Lower leg skin (tissue), 4 donors: ENCODE measurements at regions not wholly inside any gene's neighbourhood (a gene's known extent, or its start where the extent isn't known, plus 50 kb on each side); places are given as distances from the start of the nearest gene placed in this dataset.

ENCODE experiments used
- DNase-seq, 2 donors: peaks; one replicate each; pipeline ENCODE4 v3.0.0-alpha.2; 2019; ENCODE audit warnings: low spot score in 2 of 2
- H3K4me3 ChIP-seq: fragments of 200-600 bp; sonication (generic); 2 replicates; pipeline ENCODE4 v1.5.1; 2017; ENCODE audit warnings: mild to moderate bottlenecking, low read depth; ENCODE audit not compliant: poor library complexity, severe bottlenecking
- CTCF ChIP-seq, 3 donors: fragments of 450-650 bp; IDR thresholded peaks; one replicate each; pipeline ENCODE4 v1.5.1; 2016; ENCODE audit warnings: antibody characterized with exemption in 3 of 3, mild to moderate bottlenecking in 3 of 3, moderate library complexity in 2 of 3
- POLR2A ChIP-seq, 2 donors: fragments of 450-650 bp; IDR thresholded peaks; one replicate each; pipeline ENCODE4 v1.6.1; 2016 to 2017; ENCODE audit warnings: antibody characterized with exemption in 2 of 2, mild to moderate bottlenecking in 1 of 2, moderate library complexity in 1 of 2
- WGBS, 2 donors: methylation state at CpG; one replicate each; pipeline ENCODE4 v1.1.5; 2018; 5-methylcytosine and 5-hydroxymethylcytosine counted together
- intact Hi-C: fragments of 100-400 bp; cut with DNase I; formaldehyde crosslinking; loops from one replicate; pipeline ENCODE4 v1.15.0; 2023; ENCODE audit warnings: low total_unique reads

GRCh38 chr6:15121443-15121842 is 124.4 kb upstream of the JARID2 start:
- WGBS, 2 donors, result 91 to 92% methylated on average over 1 of the region's 1 CpG
- no peak for TF ChIP-seq CTCF (IDR thresholded peaks at IDR 0.05)
- TF ChIP-seq POLR2A (IDR thresholded peaks at IDR 0.05), result no peak
- no peak for DNase-seq
- intact Hi-C loops, result no loop called here
- H3K4me3 ChIP-seq, result no peak overlapping the region

DNA sequence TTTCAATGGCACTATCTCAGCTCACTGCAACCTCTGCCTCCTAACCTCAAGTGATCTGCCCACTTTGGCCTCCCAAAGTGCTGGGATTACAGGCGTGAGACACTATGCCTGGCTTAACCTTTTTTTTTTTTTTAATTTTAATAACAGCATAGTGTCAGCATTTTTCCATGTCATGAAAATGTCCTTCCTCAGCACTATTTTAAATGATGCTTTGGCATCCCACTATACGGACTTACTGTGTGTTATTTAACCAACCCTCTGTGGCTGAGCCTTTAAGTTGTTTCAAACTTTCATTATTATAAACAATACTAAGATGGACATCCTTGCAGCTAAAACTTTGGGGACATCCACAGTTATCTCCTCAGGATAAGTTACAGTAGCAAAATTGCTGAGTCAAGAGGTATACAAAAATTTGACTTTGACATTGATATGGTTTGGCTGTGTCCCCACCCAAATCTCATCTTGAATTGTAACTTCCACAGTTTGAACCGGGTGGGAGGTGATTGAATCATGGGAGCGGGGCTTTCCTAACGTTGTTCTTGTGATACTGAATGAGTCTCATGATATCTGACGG is 123.8 kb upstream of the JARID2 start:
- no peak for TF ChIP-seq CTCF (IDR thresholded peaks at IDR 0.05)
- TF ChIP-seq POLR2A (IDR thresholded peaks at IDR 0.05), result no peak
- intact Hi-C loops, result no loop called here
- no peak overlapping the region for H3K4me3 ChIP-seq
- no peak for DNase-seq
- WGBS, 2 donors, result 88 to 89% methylated on average over 6 of the region's 6 CpGs

GRCh38 chr6:15129887-15130286 is 116.0 kb upstream of the JARID2 start:
- TF ChIP-seq CTCF (IDR thresholded peaks at IDR 0.05), result no peak
- TF ChIP-seq POLR2A (IDR thresholded peaks at IDR 0.05), result no peak
- H3K4me3 ChIP-seq, result no peak overlapping the region
- no peak for DNase-seq
- intact Hi-C loops, result no loop called here
- WGBS, 2 donors, result 81 to 88% methylated on average over 4 of the region's 4 CpGs

DNA sequence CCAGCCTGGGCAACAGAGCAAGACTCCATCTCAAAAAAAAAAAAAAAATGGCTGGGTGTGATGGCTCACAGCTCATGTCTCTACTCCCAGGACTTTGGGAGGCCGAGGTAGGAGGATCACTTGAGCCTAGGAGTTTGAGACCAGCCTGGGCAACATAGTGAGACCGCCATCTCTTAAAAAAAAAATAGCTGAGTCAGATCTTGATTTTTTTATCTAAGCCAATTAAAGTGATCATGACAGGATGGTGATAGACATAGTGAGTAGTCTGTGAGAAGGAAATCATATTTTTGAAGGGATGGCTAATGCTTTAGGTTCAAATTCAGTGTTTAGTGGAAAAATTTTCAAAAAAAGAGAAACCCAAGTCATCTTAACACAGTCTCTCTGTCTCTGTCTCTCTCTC is 114.6 kb upstream of the JARID2 start:
- no peak for DNase-seq
- WGBS, 2 donors, result 95 to 96% methylated on average over 2 of the region's 2 CpGs
- H3K4me3 ChIP-seq, result no peak overlapping the region
- intact Hi-C loops, result no loop called here
- TF ChIP-seq CTCF (IDR thresholded peaks at IDR 0.05), result no peak
- no peak for TF ChIP-seq POLR2A (IDR thresholded peaks at IDR 0.05)

GRCh38 chr6:15131651-15132061 is 114.2 kb upstream of the JARID2 start:
- no peak overlapping the region for H3K4me3 ChIP-seq
- intact Hi-C loops, result no loop called here
- TF ChIP-seq CTCF (IDR thresholded peaks at IDR 0.05), result no peak
- TF ChIP-seq POLR2A (IDR thresholded peaks at IDR 0.05), result no peak
- 61 to 71% methylated on average over 7 of the region's 7 CpGs for WGBS, 2 donors
- no peak for DNase-seq

DNA sequence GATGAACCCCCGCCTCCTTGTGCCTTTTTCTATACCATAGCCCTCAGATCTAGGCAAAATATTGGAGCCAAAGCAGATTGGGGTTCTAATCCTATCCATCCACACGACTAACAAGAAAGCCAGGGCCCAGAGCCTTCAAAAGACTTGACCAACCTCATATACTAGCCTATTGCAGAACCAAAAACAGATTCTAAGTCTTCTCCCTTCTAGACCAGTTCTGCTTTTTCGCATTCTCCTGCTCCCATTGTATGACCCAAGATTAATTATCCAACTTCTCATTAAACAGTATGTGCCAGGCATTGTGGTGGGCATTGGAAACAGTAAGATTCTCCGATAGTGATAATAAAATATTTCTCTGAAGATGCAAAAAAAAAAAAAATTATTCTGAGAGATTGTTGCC is 113.7 kb upstream of the JARID2 start:
- WGBS, 2 donors, result 92 to 93% methylated on average over 4 of the region's 4 CpGs
- DNase-seq, result no peak
- no peak overlapping the region for H3K4me3 ChIP-seq
- intact Hi-C loops, result no loop called here
- no peak for TF ChIP-seq CTCF (IDR thresholded peaks at IDR 0.05)
